ENCODE measurements at regions not wholly inside any gene's neighbourhood (a gene's known extent, or its start where the extent isn't known, plus 50 kb on each side); places are given as distances from the start of the nearest gene placed in this dataset.

- Mint-ChIP-seq H3K27ac (ENCODE audit: low read depth, unreplicated experiment) (no peak overlapping the region), H3K27me3 (ENCODE audit: insufficient read depth, unreplicated experiment) (peaks cover 75% of the 10 kb centered on the region), H3K36me3 (ENCODE audit: insufficient read depth, unreplicated experiment) (no peaks in the 10 kb centered on the region), H3K9me3 (ENCODE audit: unreplicated experiment) (no peaks in the 10 kb centered on the region), H3K4me1 (ENCODE audit: insufficient read depth, unreplicated experiment) (peaks cover 16% of the 10 kb centered on the region), H3K4me3 (ENCODE audit: unreplicated experiment) (no peak overlapping the region)
- intact Hi-C loops (cut with micrococcal nuclease) = no loop called here
- ChIA-PET CTCF (interaction anchor here (0.5 to 0.7 kb wide), 3 partner anchors 41 to 1708 kb away, joined by 3 to 4 read pairs (median 3); no protein-coding TSS in a partner anchor), POLR2A (no interaction called here)
- no peak for DNase-seq (ENCODE audit: unreplicated experiment)
- no peak for TF ChIP-seq CTCF (IDR thresholded peaks at IDR 0.05; ENCODE audit: unreplicated experiment)
- BruUV-seq (replicated peaks) = no TSS peak
Measured at GRCh38 chr20:10133532-10133931, 85.1 kb upstream of the SNAP25 start.

GRCh38 chr20:10134176-10134575 is 84.5 kb upstream of the SNAP25 start:
- Mint-ChIP-seq H3K36me3 (ENCODE audit: insufficient read depth, unreplicated experiment) (no peaks in the 10 kb centered on the region), H3K4me3 (ENCODE audit: unreplicated experiment) (no peak overlapping the region), H3K4me1 (ENCODE audit: insufficient read depth, unreplicated experiment) (peaks cover 16% of the 10 kb centered on the region), H3K9me3 (ENCODE audit: unreplicated experiment) (no peaks in the 10 kb centered on the region), H3K27me3 (ENCODE audit: insufficient read depth, unreplicated experiment) (peaks cover 69% of the 10 kb centered on the region), H3K27ac (ENCODE audit: low read depth, unreplicated experiment) (no peak overlapping the region)
- CTCF ChIA-PET = interaction anchor here (0.6 to 0.7 kb wide), 4 partner anchors 516 to 1709 kb away, joined by 3 to 6 read pairs (median 3); no protein-coding TSS in a partner anchor
- no TSS peak for BruUV-seq (replicated peaks)
- POLR2A ChIA-PET = no interaction called here
- intact Hi-C loops (cut with micrococcal nuclease) = no loop called here
- no peak for DNase-seq (ENCODE audit: unreplicated experiment)
- no peak for TF ChIP-seq CTCF (IDR thresholded peaks at IDR 0.05; ENCODE audit: unreplicated experiment)

- intact Hi-C loops (cut with micrococcal nuclease) = no loop called here
- peaks cover 16% of the 10 kb centered on the region for H3K4me1 Mint-ChIP-seq (ENCODE audit: insufficient read depth, unreplicated experiment)
- H3K4me3 Mint-ChIP-seq (ENCODE audit: unreplicated experiment) = no peak overlapping the region
- peaks cover 57% of the 10 kb centered on the region for H3K27me3 Mint-ChIP-seq (ENCODE audit: insufficient read depth, unreplicated experiment)
- no peaks in the 10 kb centered on the region for H3K36me3 Mint-ChIP-seq (ENCODE audit: insufficient read depth, unreplicated experiment)
- ChIA-PET CTCF (interaction anchor here (0.5 to 0.7 kb wide), 3 partner anchors 43 to 378 kb away, joined by 3 to 4 read pairs (median 3); no protein-coding TSS in a partner anchor), POLR2A (no interaction called here)
- H3K27ac Mint-ChIP-seq (ENCODE audit: low read depth, unreplicated experiment) = no peak overlapping the region
- BruUV-seq (replicated peaks) = no TSS peak
- no peak for DNase-seq (ENCODE audit: unreplicated experiment)
- no peaks in the 10 kb centered on the region for H3K9me3 Mint-ChIP-seq (ENCODE audit: unreplicated experiment)
- TF ChIP-seq CTCF (IDR thresholded peaks at IDR 0.05; ENCODE audit: unreplicated experiment) = no peak
Measured at GRCh38 chr20:10135438-10135837, 83.2 kb upstream of the SNAP25 start.

GRCh38 chr20:10137032-10137431 is 81.6 kb upstream of the SNAP25 start:
- peaks cover 55% of the 10 kb centered on the region for H3K27me3 Mint-ChIP-seq (ENCODE audit: insufficient read depth, unreplicated experiment)
- intact Hi-C loops (cut with micrococcal nuclease) = no loop called here
- H3K4me1 Mint-ChIP-seq (ENCODE audit: insufficient read depth, unreplicated experiment) = peaks cover 10% of the 10 kb centered on the region
- ChIA-PET POLR2A (no interaction called here), CTCF (interaction anchor here (0.8 to 0.9 kb wide), 2 partner anchors 54 to 224 kb away, joined by 3 read pairs; no protein-coding TSS in a partner anchor)
- TF ChIP-seq CTCF (IDR thresholded peaks at IDR 0.05; ENCODE audit: unreplicated experiment) = no peak
- H3K36me3 Mint-ChIP-seq (ENCODE audit: insufficient read depth, unreplicated experiment) = no peaks in the 10 kb centered on the region
- no peak for DNase-seq (ENCODE audit: unreplicated experiment)
- no peaks in the 10 kb centered on the region for H3K9me3 Mint-ChIP-seq (ENCODE audit: unreplicated experiment)
- no peak overlapping the region for H3K27ac Mint-ChIP-seq (ENCODE audit: low read depth, unreplicated experiment)
- no TSS peak for BruUV-seq (replicated peaks)
- no peak overlapping the region for H3K4me3 Mint-ChIP-seq (ENCODE audit: unreplicated experiment)

Data from MCF 10A (cell line).